Neural progenitor cell (in vitro differentiated cells): ENCODE measurements at regions not wholly inside any gene's neighbourhood (a gene's known extent, or its start where the extent isn't known, plus 50 kb on each side); places are given as distances from the start of the nearest gene placed in this dataset.

ENCODE experiments used
- DNase-seq: peaks from one replicate; pipeline ENCODE4 v3.0.0-alpha.2; 2016; ENCODE audit warnings: low spot score
- H2AFZ ChIP-seq: fragments of 200-600 bp; sonication (generic); replicated peaks from 2 replicates; pipeline ENCODE4 v1.6.1; 2016; ENCODE audit warnings: antibody characterized with exemption
- H3F3A ChIP-seq: fragments of 200-600 bp; sonication (generic); 2 replicates; pipeline ENCODE4 v1.6.1; 2016; ENCODE audit warnings: antibody characterized with exemption, low read depth
- H3K27ac ChIP-seq: fragments of 200-600 bp; sonication (generic); 2 replicates; pipeline ENCODE4 v1.5.1; 2016; ENCODE audit warnings: mild to moderate bottlenecking
- H3K27me3 ChIP-seq: fragments of 200-600 bp; sonication (generic); 2 replicates; pipeline ENCODE4 v1.6.1; 2016; ENCODE audit warnings: mild to moderate bottlenecking, moderate library complexity
- H3K36me3 ChIP-seq: fragments of 200-600 bp; sonication (generic); 2 replicates; pipeline ENCODE4 v1.5.1; 2016
- H3K4me1 ChIP-seq: fragments of 200-600 bp; sonication (generic); 2 replicates; pipeline ENCODE4 v1.6.1; 2016; ENCODE audit warnings: mixed run types
- H3K4me2 ChIP-seq: fragments of 200-600 bp; sonication (generic); 2 replicates; pipeline ENCODE4 v1.6.1; 2016
- H3K4me3 ChIP-seq: fragments of 200-600 bp; sonication (generic); 2 replicates; pipeline ENCODE4 v1.5.1; 2016
- H3K79me2 ChIP-seq: fragments of 200-600 bp; sonication (generic); 2 replicates; pipeline ENCODE4 v1.6.1; 2016; ENCODE audit warnings: low read depth
- H3K9ac ChIP-seq: fragments of 200-600 bp; sonication (generic); 2 replicates; pipeline ENCODE4 v1.6.1; 2016
- H3K9me3 ChIP-seq: fragments of 200-600 bp; sonication (generic); 2 replicates; pipeline ENCODE4 v1.5.1; 2016; ENCODE audit warnings: low read depth
- H4K20me1 ChIP-seq: fragments of 200-600 bp; sonication (generic); 2 replicates; pipeline ENCODE4 v1.6.1; 2016; ENCODE audit warnings: low read depth
- H3K27ac Mint-ChIP-seq: 3 replicates; pipeline ENCODE4 v1.8.0; 2021; ENCODE audit warnings: mixed read lengths
- H3K27me3 Mint-ChIP-seq: 2 replicates; pipeline ENCODE4 v1.8.0; 2022; ENCODE audit warnings: low read depth, mild to moderate bottlenecking, inconsistent platforms, moderate library complexity, mixed read lengths; ENCODE audit not compliant: insufficient read depth
- H3K36me3 Mint-ChIP-seq: 3 replicates; pipeline ENCODE4 v1.8.0; 2021; ENCODE audit warnings: mixed read lengths
- H3K4me1 Mint-ChIP-seq: 3 replicates; pipeline ENCODE4 v1.8.0; 2021; ENCODE audit warnings: mixed read lengths
- H3K4me3 Mint-ChIP-seq: 3 replicates; pipeline ENCODE4 v1.8.0; 2021; ENCODE audit warnings: mild to moderate bottlenecking, moderate library complexity, mixed read lengths
- H3K9me3 Mint-ChIP-seq: 3 replicates; pipeline ENCODE4 v1.8.0; 2020; ENCODE audit warnings: mixed read lengths
- EZH2 ChIP-seq: fragments of 200-600 bp; sonication (generic); IDR thresholded peaks from 2 replicates; pipeline ENCODE4 v1.6.1; 2017; ENCODE audit warnings: antibody characterized with exemption, mild to moderate bottlenecking, moderate library complexity
- EZH2phosphoT487 ChIP-seq: fragments of 200-600 bp; sonication (generic); IDR thresholded peaks from 2 replicates; pipeline ENCODE4 v1.6.1; 2017; ENCODE audit warnings: antibody characterized with exemption
- TF ChIP-seq, protein P1 (sequence below): fragments of 200-600 bp; sonication (generic); IDR thresholded peaks from 2 replicates; pipeline ENCODE4 v1.5.1; 2017; ENCODE audit warnings: antibody characterized with exemption, mild to moderate bottlenecking

DNA sequence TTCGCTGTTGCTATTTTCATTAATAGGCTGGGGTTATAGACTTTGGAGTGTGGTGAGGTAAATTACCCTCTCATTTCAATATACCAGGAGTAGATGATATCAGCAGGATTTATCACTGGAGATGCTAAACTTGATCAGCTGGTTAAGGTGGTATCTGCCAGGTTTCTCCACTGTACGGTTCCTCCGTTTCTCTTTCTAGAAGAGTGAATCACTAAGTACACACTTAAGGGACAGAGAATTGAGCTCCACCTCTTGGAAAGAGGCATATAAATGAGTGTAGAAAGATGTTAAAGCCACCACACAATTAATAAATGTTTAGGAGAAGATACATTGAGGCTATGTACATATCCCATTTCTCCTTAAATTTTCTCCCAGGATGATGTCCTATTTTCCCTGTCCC, 277.4 kb upstream of the GRIP1 start:
- no peak for DNase-seq
- Mint-ChIP-seq H3K27ac (no peak overlapping the region), H3K27me3 (no peaks in the 10 kb centered on the region), H3K9me3 (no peaks in the 10 kb centered on the region), H3K4me1 (peaks cover 3% of the 10 kb centered on the region), H3K36me3 (no peaks in the 10 kb centered on the region), H3K4me3 (no peak overlapping the region)
- no peaks in the 10 kb centered on the region for H3K9me3 ChIP-seq
- H3F3A ChIP-seq, result no peaks in the 10 kb centered on the region
- no peak overlapping the region for H3K9ac ChIP-seq
- H2AFZ ChIP-seq, result no peak overlapping the region
- no peaks in the 10 kb centered on the region for H3K27me3 ChIP-seq
- no peak overlapping the region for H3K27ac ChIP-seq
- no peaks in the 10 kb centered on the region for H3K36me3 ChIP-seq
- no peak overlapping the region for H3K4me2 ChIP-seq
- H3K4me3 ChIP-seq, result no peak overlapping the region
- peaks cover 9% of the 10 kb centered on the region for H3K4me1 ChIP-seq
- TF ChIP-seq EZH2 (no peak), EZH2phosphoT487 (no peak)
- TF ChIP-seq, protein P1, sequence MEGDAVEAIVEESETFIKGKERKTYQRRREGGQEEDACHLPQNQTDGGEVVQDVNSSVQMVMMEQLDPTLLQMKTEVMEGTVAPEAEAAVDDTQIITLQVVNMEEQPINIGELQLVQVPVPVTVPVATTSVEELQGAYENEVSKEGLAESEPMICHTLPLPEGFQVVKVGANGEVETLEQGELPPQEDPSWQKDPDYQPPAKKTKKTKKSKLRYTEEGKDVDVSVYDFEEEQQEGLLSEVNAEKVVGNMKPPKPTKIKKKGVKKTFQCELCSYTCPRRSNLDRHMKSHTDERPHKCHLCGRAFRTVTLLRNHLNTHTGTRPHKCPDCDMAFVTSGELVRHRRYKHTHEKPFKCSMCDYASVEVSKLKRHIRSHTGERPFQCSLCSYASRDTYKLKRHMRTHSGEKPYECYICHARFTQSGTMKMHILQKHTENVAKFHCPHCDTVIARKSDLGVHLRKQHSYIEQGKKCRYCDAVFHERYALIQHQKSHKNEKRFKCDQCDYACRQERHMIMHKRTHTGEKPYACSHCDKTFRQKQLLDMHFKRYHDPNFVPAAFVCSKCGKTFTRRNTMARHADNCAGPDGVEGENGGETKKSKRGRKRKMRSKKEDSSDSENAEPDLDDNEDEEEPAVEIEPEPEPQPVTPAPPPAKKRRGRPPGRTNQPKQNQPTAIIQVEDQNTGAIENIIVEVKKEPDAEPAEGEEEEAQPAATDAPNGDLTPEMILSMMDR, result no peak
- H4K20me1 ChIP-seq, result peaks cover 14% of the 10 kb centered on the region
- H3K79me2 ChIP-seq, result peaks cover 13% of the 10 kb centered on the region

DNA sequence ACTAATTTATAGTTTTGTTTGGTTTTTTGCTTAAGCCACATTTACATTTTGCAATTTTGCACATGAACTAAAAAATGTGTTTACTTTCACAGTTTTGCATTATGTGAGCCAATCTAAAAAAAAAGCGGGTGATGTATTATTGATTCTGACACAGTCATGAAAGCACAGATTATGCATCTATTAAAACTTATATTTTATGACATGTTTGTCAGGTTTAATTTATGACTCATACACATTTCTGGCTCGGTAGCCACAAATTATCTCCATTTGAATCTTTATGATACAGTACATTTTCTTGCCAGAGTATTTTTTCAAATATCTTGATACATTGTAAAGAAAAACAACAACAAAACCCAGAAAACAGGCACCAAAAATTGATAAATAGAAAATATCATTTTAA, 280.4 kb upstream of the GRIP1 start:
- TF ChIP-seq EZH2 (no peak), EZH2phosphoT487 (no peak)
- TF ChIP-seq, protein P1, result no peak
- no peak overlapping the region for H3K27ac ChIP-seq
- Mint-ChIP-seq H3K4me3 (no peak overlapping the region), H3K36me3 (peaks cover 2% of the 10 kb centered on the region), H3K27ac (no peak overlapping the region), H3K27me3 (no peaks in the 10 kb centered on the region), H3K9me3 (no peaks in the 10 kb centered on the region), H3K4me1 (peaks cover 3% of the 10 kb centered on the region)
- H3F3A ChIP-seq, result no peaks in the 10 kb centered on the region
- no peak for DNase-seq
- H3K36me3 ChIP-seq, result no peaks in the 10 kb centered on the region
- H3K4me3 ChIP-seq, result no peak overlapping the region
- no peaks in the 10 kb centered on the region for H3K79me2 ChIP-seq
- H3K4me2 ChIP-seq, result no peak overlapping the region
- H3K9ac ChIP-seq, result no peak overlapping the region
- H3K4me1 ChIP-seq, result no peaks in the 10 kb centered on the region
- no peak overlapping the region for H2AFZ ChIP-seq
- no peaks in the 10 kb centered on the region for H3K9me3 ChIP-seq
- H3K27me3 ChIP-seq, result no peaks in the 10 kb centered on the region
- H4K20me1 ChIP-seq, result peaks cover 6% of the 10 kb centered on the region

DNA sequence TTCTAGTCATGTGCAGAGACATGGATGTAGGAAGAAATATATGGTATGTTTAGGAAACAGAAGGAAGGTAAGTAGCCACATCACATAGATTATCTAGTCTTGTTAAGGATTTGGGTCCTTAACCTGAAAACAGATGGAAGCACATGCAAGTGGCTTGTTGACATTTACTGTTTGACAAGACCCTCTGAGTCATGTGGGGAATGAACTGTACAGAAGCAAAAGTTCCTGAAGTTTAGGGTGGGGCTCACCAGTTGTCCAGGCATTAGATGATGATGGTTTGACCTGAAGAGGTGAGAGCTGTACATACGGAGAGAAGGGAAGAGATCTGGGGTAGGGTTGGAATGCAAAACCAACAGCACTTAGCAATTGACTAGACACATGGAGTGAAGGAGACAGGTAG, 281.1 kb upstream of the GRIP1 start:
- no peaks in the 10 kb centered on the region for H3F3A ChIP-seq
- TF ChIP-seq, protein P1, result no peak
- TF ChIP-seq EZH2phosphoT487 (no peak), EZH2 (no peak)
- H3K27ac ChIP-seq, result no peak overlapping the region
- no peak for DNase-seq
- no peaks in the 10 kb centered on the region for H3K36me3 ChIP-seq
- H4K20me1 ChIP-seq, result peaks cover 6% of the 10 kb centered on the region
- H3K27ac Mint-ChIP-seq, result no peak overlapping the region
- H3K4me3 Mint-ChIP-seq, result no peak overlapping the region
- no peaks in the 10 kb centered on the region for H3K27me3 ChIP-seq
- no peaks in the 10 kb centered on the region for H3K27me3 Mint-ChIP-seq
- peaks cover 9% of the 10 kb centered on the region for H3K4me1 Mint-ChIP-seq
- no peak overlapping the region for H2AFZ ChIP-seq
- H3K9ac ChIP-seq, result no peak overlapping the region
- no peak overlapping the region for H3K4me3 ChIP-seq
- H3K4me2 ChIP-seq, result no peak overlapping the region
- no peaks in the 10 kb centered on the region for H3K9me3 Mint-ChIP-seq
- no peaks in the 10 kb centered on the region for H3K79me2 ChIP-seq
- peaks cover 2% of the 10 kb centered on the region for H3K36me3 Mint-ChIP-seq
- H3K4me1 ChIP-seq, result no peaks in the 10 kb centered on the region
- no peaks in the 10 kb centered on the region for H3K9me3 ChIP-seq
